GM12878 (cell line): ENCODE measurements at regions not wholly inside any gene's neighbourhood (a gene's known extent, or its start where the extent isn't known, plus 50 kb on each side); places are given as distances from the start of the nearest gene placed in this dataset.

Experiments
- ATAC-seq: fragments of 200-7000 bp; cut with Tn5 transposase; 3 replicates; pipeline ENCODE4 v1.9.1; 2020; ENCODE audit warnings: mild to moderate bottlenecking, moderate library complexity
- BruUV-seq: library from RNA; stranded (reverse); fragments of 400-500 nt; replicated peaks from 2 replicates; lab custom pipeline; 2021; lab: Mats Ljungman, UMichigan
- CTCF ChIA-PET: fragments of 300-600 bp; sonication (Branson Sonifier 250); formaldehyde crosslinking; extraction: SDS; loops from one replicate; lab custom pipeline; 2021; ENCODE audit warnings: inconsistent platforms; lab: Yijun Ruan, JAX
- POLR2A ChIA-PET: fragments of 350-600 bp; formaldehyde crosslinking; extraction: SDS; loops from one replicate; lab custom pipeline; 2021; ENCODE audit warnings: inconsistent platforms; lab: Charles Lee
- RAD21 ChIA-PET: fragments of 300-600 bp; sonication (Branson Sonifier 250); formaldehyde crosslinking; loops from one replicate; lab custom pipeline; 2023; ENCODE audit warnings: antibody characterized with exemption; ENCODE audit not compliant: unreplicated experiment; lab: Charles Lee
- SMC1A ChIA-PET: fragments of 300-600 bp; sonication (Branson Sonifier 250); formaldehyde crosslinking; loops from one replicate; lab custom pipeline; 2023; ENCODE audit not compliant: unreplicated experiment, uncharacterized antibody; lab: Charles Lee
- DNase-seq: peaks from one replicate; pipeline ENCODE4 v3.0.0-alpha.2; 2011; ENCODE audit warnings: low read depth, low spot score
- FAIRE-seq: peaks from 3 replicates; lab custom pipeline; 2011; peaks lifted over from hg19 to GRCh38; lab: Jason Lieb, UNC
- H2AFZ ChIP-seq: 2 replicates; pipeline ENCODE4 v1.6.0; 2011; ENCODE audit warnings: low read depth, low read length, control low read depth; ENCODE audit not compliant: control insufficient read depth
- H3K27ac ChIP-seq: 2 replicates; pipeline ENCODE4 v1.5.1; 2011; ENCODE audit warnings: control low read depth; ENCODE audit not compliant: control insufficient read depth, insufficient read depth
- H3K27me3 ChIP-seq, 2 experiments: replicated peaks in 1 of 2; 2 replicates each; pipeline versions ENCODE4 v1.6.0 to v1.6.1; 2011; ENCODE audit warnings: low read length in 1 of 2; ENCODE audit not compliant: control insufficient read depth in 2 of 2, insufficient read depth in 2 of 2
- H3K36me3 ChIP-seq, 2 experiments: 2 replicates each; pipeline ENCODE4 v1.5.1; 2011; ENCODE audit warnings: low read length in 1 of 2; ENCODE audit not compliant: control insufficient read depth in 2 of 2, insufficient read depth in 2 of 2
- H3K4me1 ChIP-seq: 2 replicates; pipeline ENCODE4 v1.6.1; 2011; ENCODE audit warnings: mild to moderate bottlenecking, low read length, moderate library complexity, mixed read lengths; ENCODE audit not compliant: control insufficient read depth, insufficient read depth
- H3K4me2 ChIP-seq: 2 replicates; pipeline ENCODE4 v1.6.0; 2011; ENCODE audit warnings: control low read depth; ENCODE audit not compliant: control insufficient read depth, insufficient read depth
- H3K4me3 ChIP-seq: fragments of 200-600 bp; sonication (generic); 2 replicates; pipeline ENCODE4 v1.5.1; 2016
- H3K79me2 ChIP-seq: 2 replicates; pipeline ENCODE4 v1.6.0; 2011; ENCODE audit warnings: low read length; ENCODE audit not compliant: control insufficient read depth, insufficient read depth
- H3K9ac ChIP-seq: 2 replicates; pipeline ENCODE4 v1.8.0; 2011; ENCODE audit warnings: low read length, control low read depth, mixed read lengths; ENCODE audit not compliant: control insufficient read depth, insufficient read depth
- H3K9me3 ChIP-seq: replicated peaks from 3 replicates; pipeline ENCODE4 v1.5.1; 2011; ENCODE audit warnings: mild to moderate bottlenecking, low read length; ENCODE audit not compliant: control insufficient read depth, insufficient read depth
- H4K20me1 ChIP-seq: 2 replicates; pipeline ENCODE4 v1.6.0; 2011; ENCODE audit not compliant: control insufficient read depth, insufficient read depth
- ATF7 ChIP-seq: fragments of 450-650 bp; IDR thresholded peaks from 2 replicates; pipeline ENCODE4 v1.6.1; 2016; ENCODE audit warnings: low read depth, mild to moderate bottlenecking
- CREB1 ChIP-seq: IDR thresholded peaks from 2 replicates; pipeline ENCODE4 v1.6.1; 2012; ENCODE audit warnings: low read depth, mild to moderate bottlenecking, inconsistent platforms
- DPF2 ChIP-seq: fragments of 450-650 bp; IDR thresholded peaks from 2 replicates; pipeline ENCODE4 v1.6.1; 2017; ENCODE audit warnings: mild to moderate bottlenecking
- E2F8 ChIP-seq: fragments of 450-650 bp; IDR thresholded peaks from 2 replicates; pipeline ENCODE4 v1.6.1; 2018; ENCODE audit warnings: mild to moderate bottlenecking, low read depth, moderate library complexity; ENCODE audit not compliant: partially characterized antibody
- IRF5 ChIP-seq: fragments of 450-650 bp; IDR thresholded peaks from 2 replicates; pipeline ENCODE4 v1.6.1; 2017; ENCODE audit warnings: borderline replicate concordance
- JUND ChIP-seq: IDR thresholded peaks from 2 replicates; pipeline ENCODE4 v1.6.1; 2012; ENCODE audit warnings: low read depth, mild to moderate bottlenecking, low read length, improper control_type of control experiment, moderate library complexity
- KDM1A ChIP-seq: fragments of 200-600 bp; sonication (generic); IDR thresholded peaks from 2 replicates; pipeline ENCODE4 v1.6.1; 2016; ENCODE audit warnings: borderline replicate concordance
- MEF2A ChIP-seq: IDR thresholded peaks from 2 replicates; pipeline ENCODE4 v1.6.1; 2011; ENCODE audit warnings: low read depth, mild to moderate bottlenecking, low read length, moderate library complexity; ENCODE audit not compliant: insufficient read depth
- NFIC ChIP-seq: IDR thresholded peaks from 2 replicates; pipeline ENCODE4 v1.6.1; 2012; ENCODE audit warnings: low read depth, mild to moderate bottlenecking, inconsistent platforms, low read length, moderate library complexity
- SIX5 ChIP-seq: IDR thresholded peaks from 2 replicates; pipeline ENCODE4 v1.6.1; 2011; ENCODE audit warnings: mild to moderate bottlenecking, low read depth, low read length, moderate library complexity; ENCODE audit not compliant: severe bottlenecking
- SMC3 ChIP-seq: IDR thresholded peaks from 2 replicates; pipeline ENCODE4 v1.6.1; 2011; ENCODE audit warnings: low read length, improper control_type of control experiment, borderline replicate concordance
- SREBF2 ChIP-seq: IDR thresholded peaks from 2 replicates; pipeline ENCODE4 v1.6.1; 2012; ENCODE audit warnings: mild to moderate bottlenecking, low read length
- TCF7 ChIP-seq: IDR thresholded peaks from 2 replicates; pipeline ENCODE4 v1.6.1; 2014; ENCODE audit warnings: antibody characterized with exemption, borderline replicate concordance
- WRNIP1 ChIP-seq: IDR thresholded peaks from 2 replicates; pipeline ENCODE4 v1.6.1; 2011; ENCODE audit warnings: low read depth, low read length, improper control_type of control experiment, borderline replicate concordance
- ZBTB4 ChIP-seq: fragments of 450-650 bp; formaldehyde crosslinking; IDR thresholded peaks from 2 replicates; pipeline ENCODE4 v1.4.0; 2022; ENCODE audit warnings: mild to moderate bottlenecking, moderate library complexity
- ZNF622 ChIP-seq: fragments of 450-650 bp; IDR thresholded peaks from 2 replicates; pipeline ENCODE4 v1.6.1; 2017; ENCODE audit warnings: mild to moderate bottlenecking, inconsistent platforms
- WGBS: methylation state at CpG from one replicate; pipeline ENCODE4 v1.1.6; 2016; ENCODE audit warnings: low lambda C conversion rate; ENCODE audit not compliant: insufficient replicate concordance, insufficient coverage; ENCODE audit errors: missing lambda C conversion rate; 5-methylcytosine and 5-hydroxymethylcytosine counted together
- in situ Hi-C: fragments of 300-500 bp; cut with MboI; formaldehyde crosslinking; loops from 9 replicates; pipeline ENCODE4 v1.14.3; 2018; ENCODE audit warnings: mixed read lengths
- intact Hi-C: fragments of 100-400 bp; cut with micrococcal nuclease; formaldehyde crosslinking; loops from one replicate; pipeline ENCODE4 v1.14.2; 2022; ENCODE audit not compliant: unreplicated experiment

GRCh38 chr3:145942052-145942451 is 218.9 kb downstream of the PLOD2 start:
- Histone ChIP-seq H3K36me3 (no peaks in the 10 kb centered on the region), H2AFZ (no peak overlapping the region), H3K4me3 (no peak overlapping the region), H3K4me2 (no peak overlapping the region), H3K27ac (no peak overlapping the region), H3K27me3 (no peaks in the 10 kb centered on the region), H3K79me2 (no peaks in the 10 kb centered on the region), H3K4me1 (no peaks in the 10 kb centered on the region), H3K9me3 (no peaks in the 10 kb centered on the region)
- BruUV-seq, result no TSS peak
- no peak for DNase-seq
- WGBS, result 0% methylated on average over 1 of the region's 1 CpG
- no peak for ATAC-seq
- intact Hi-C loops, result no loop called here
- in situ Hi-C loops, result no loop called here
- ChIA-PET POLR2A (no interaction called here), CTCF (no interaction called here), SMC1A (interaction anchor here (1.2 kb wide), 1 partner anchor 22 kb away, joined by 4 read pairs; no protein-coding TSS in a partner anchor), RAD21 (no interaction called here)
- no peak for FAIRE-seq
- TF ChIP-seq WRNIP1 (no peak), SIX5 (no peak), ZNF622 (no peak), DPF2 (no peak), SREBF2 (no peak), CREB1 (no peak), E2F8 (no peak), NFIC (no peak), IRF5 (no peak), TCF7 (no peak), ZBTB4 (CRISPR knock-in tag) (no peak), SMC3 (no peak), JUND (no peak), MEF2A (no peak), KDM1A (no peak), ATF7 (no peak)
- TF ChIP-seq, all 136 proteins: peak for 0
- H3K9ac ChIP-seq, result no peak overlapping the region
- no peaks in the 10 kb centered on the region for H4K20me1 ChIP-seq
